Astrocyte (in vitro differentiated cells and primary cell): ENCODE measurements at regions not wholly inside any gene's neighbourhood (a gene's known extent, or its start where the extent isn't known, plus 50 kb on each side); places are given as distances from the start of the nearest gene placed in this dataset.

Source experiments
- DNase-seq: peaks from one replicate; pipeline ENCODE4 v3.0.0-alpha.2; 2010; ENCODE audit warnings: low read depth
- FAIRE-seq: peaks from 2 replicates; lab custom pipeline; 2011; peaks lifted over from hg19 to GRCh38; lab: Jason Lieb, UNC
- H2AFZ ChIP-seq: 2 replicates; pipeline ENCODE4 v1.6.0; 2012; ENCODE audit warnings: low read depth, low read length, inconsistent platforms
- H3K27ac ChIP-seq: 2 replicates; pipeline ENCODE4 v1.5.1; 2011; ENCODE audit warnings: low read depth, low read length, inconsistent platforms
- H3K27me3 ChIP-seq: 2 replicates; pipeline ENCODE4 v1.6.0; 2011; ENCODE audit warnings: low read length, inconsistent platforms; ENCODE audit not compliant: insufficient read depth
- H3K36me3 ChIP-seq: 2 replicates; pipeline ENCODE4 v1.5.1; 2011; ENCODE audit warnings: low read length, inconsistent platforms; ENCODE audit not compliant: insufficient read depth
- H3K4me1 ChIP-seq: 2 replicates; pipeline ENCODE4 v1.5.1; 2011; ENCODE audit warnings: low read length, inconsistent platforms; ENCODE audit not compliant: insufficient read depth
- H3K4me2 ChIP-seq: 2 replicates; pipeline ENCODE4 v1.6.0; 2012; ENCODE audit warnings: low read length, inconsistent platforms
- H3K4me3 ChIP-seq: 2 replicates; pipeline ENCODE4 v1.5.1; 2011; ENCODE audit warnings: low read depth, mild to moderate bottlenecking, low read length, inconsistent platforms; ENCODE audit not compliant: insufficient read depth
- H3K79me2 ChIP-seq: 2 replicates; pipeline ENCODE4 v1.6.0; 2012; ENCODE audit warnings: mild to moderate bottlenecking, low read length, inconsistent platforms; ENCODE audit not compliant: insufficient read depth
- H3K9ac ChIP-seq: 2 replicates; pipeline ENCODE4 v1.6.0; 2012; ENCODE audit warnings: mild to moderate bottlenecking, low read length, inconsistent platforms
- H3K9me3 ChIP-seq: 2 replicates; pipeline ENCODE4 v1.5.1; 2012; ENCODE audit warnings: low read depth, mild to moderate bottlenecking, low read length, inconsistent platforms; ENCODE audit not compliant: insufficient read depth
- H4K20me1 ChIP-seq: 2 replicates; pipeline ENCODE4 v1.6.0; 2012; ENCODE audit warnings: low read length, inconsistent platforms; ENCODE audit not compliant: insufficient read depth
- H3K27ac Mint-ChIP-seq: one replicate; pipeline ENCODE4 v1.8.0; 2021; ENCODE audit warnings: mild to moderate bottlenecking, mixed read lengths; ENCODE audit not compliant: unreplicated experiment
- H3K27me3 Mint-ChIP-seq: one replicate; pipeline ENCODE4 v1.8.0; 2021; ENCODE audit warnings: low read depth, mixed read lengths; ENCODE audit not compliant: unreplicated experiment
- H3K36me3 Mint-ChIP-seq: one replicate; pipeline ENCODE4 v1.8.0; 2021; ENCODE audit warnings: low read depth, mixed read lengths; ENCODE audit not compliant: unreplicated experiment
- H3K4me1 Mint-ChIP-seq: one replicate; pipeline ENCODE4 v1.8.0; 2021; ENCODE audit warnings: low read depth, mixed read lengths; ENCODE audit not compliant: unreplicated experiment
- H3K4me3 Mint-ChIP-seq: one replicate; pipeline ENCODE4 v1.8.0; 2021; ENCODE audit warnings: mild to moderate bottlenecking, moderate library complexity, mixed read lengths; ENCODE audit not compliant: unreplicated experiment
- H3K9me3 Mint-ChIP-seq: one replicate; pipeline ENCODE4 v1.8.0; 2021; ENCODE audit warnings: mild to moderate bottlenecking, mixed read lengths; ENCODE audit not compliant: unreplicated experiment
- EZH2 ChIP-seq: IDR thresholded peaks from 2 replicates; pipeline ENCODE4 v1.6.1; 2012; ENCODE audit warnings: mild to moderate bottlenecking, low read length, inconsistent platforms; ENCODE audit not compliant: insufficient read depth
- TF ChIP-seq, protein P1 (sequence below): IDR thresholded peaks from 2 replicates; pipeline ENCODE4 v1.5.1; 2011; ENCODE audit warnings: low read depth, mild to moderate bottlenecking, inconsistent platforms, low read length, moderate library complexity; ENCODE audit not compliant: insufficient read depth

DNA sequence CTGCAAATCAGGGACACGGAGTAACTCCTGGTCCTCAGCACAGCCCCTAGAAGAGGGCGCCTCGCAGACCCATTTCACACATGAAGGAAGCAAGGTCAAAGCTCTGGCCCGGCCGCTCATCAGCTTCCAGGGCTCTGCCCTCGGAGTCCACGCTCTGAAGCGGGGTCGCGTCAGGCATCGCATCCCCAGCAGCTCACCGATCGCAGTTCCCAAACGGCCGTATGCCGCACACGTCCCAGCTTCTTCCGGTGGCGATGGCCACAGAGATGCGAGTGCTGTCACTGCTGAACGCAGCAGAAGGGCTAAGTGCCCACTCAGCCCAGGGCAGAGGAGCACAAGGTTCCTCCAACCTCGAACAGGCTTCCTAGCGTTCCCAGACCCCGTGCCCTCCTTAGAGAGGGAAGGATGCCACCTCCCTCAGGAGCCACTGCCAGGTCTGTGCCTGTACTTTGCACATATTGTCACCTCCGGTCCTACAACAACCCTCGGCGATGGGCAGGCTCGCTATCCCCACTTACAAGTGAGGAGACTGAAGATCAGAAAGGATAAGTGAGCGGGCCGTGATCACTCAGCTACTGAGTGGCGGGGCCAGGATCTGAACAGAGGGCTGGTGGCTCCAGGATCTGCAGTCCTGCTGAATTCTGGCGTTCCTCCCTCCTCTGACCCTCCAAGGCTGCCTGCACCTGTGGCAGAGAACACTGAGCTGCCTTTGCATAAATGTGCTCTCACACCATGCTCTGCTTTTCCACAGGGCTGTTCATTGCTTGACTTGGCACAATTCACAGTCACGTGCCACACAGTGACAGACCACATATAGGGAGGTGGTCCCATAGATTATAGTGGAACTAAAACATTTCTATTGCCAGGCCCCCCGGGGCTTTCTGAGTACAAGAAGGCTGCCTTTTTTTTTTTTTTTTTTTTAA lies 71.4 kb downstream of the COPS8 start:
- Mint-ChIP-seq H3K4me1 (peaks cover 27% of the 10 kb centered on the region), H3K36me3 (peaks cover 6% of the 10 kb centered on the region), H3K27ac (peak overlapping the region; percentile 83), H3K4me3 (no peak overlapping the region), H3K9me3 (no peaks in the 10 kb centered on the region), H3K27me3 (no peaks in the 10 kb centered on the region)
- TF ChIP-seq, protein P1, sequence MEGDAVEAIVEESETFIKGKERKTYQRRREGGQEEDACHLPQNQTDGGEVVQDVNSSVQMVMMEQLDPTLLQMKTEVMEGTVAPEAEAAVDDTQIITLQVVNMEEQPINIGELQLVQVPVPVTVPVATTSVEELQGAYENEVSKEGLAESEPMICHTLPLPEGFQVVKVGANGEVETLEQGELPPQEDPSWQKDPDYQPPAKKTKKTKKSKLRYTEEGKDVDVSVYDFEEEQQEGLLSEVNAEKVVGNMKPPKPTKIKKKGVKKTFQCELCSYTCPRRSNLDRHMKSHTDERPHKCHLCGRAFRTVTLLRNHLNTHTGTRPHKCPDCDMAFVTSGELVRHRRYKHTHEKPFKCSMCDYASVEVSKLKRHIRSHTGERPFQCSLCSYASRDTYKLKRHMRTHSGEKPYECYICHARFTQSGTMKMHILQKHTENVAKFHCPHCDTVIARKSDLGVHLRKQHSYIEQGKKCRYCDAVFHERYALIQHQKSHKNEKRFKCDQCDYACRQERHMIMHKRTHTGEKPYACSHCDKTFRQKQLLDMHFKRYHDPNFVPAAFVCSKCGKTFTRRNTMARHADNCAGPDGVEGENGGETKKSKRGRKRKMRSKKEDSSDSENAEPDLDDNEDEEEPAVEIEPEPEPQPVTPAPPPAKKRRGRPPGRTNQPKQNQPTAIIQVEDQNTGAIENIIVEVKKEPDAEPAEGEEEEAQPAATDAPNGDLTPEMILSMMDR: no peak
- TF ChIP-seq EZH2: no peak
- Histone ChIP-seq H2AFZ (peak overlapping the region; percentile 35), H3K4me2 (peak overlapping the region; percentile 70), H3K79me2 (no peaks in the 10 kb centered on the region), H3K9me3 (no peaks in the 10 kb centered on the region), H3K27me3 (no peaks in the 10 kb centered on the region), H3K36me3 (no peaks in the 10 kb centered on the region), H3K27ac (peak overlapping the region; percentile 97), H3K4me1 (peaks cover 29% of the 10 kb centered on the region), H4K20me1 (no peaks in the 10 kb centered on the region), H3K4me3 (peak overlapping the region; percentile 1), H3K9ac (peak overlapping the region; percentile 84)
- DNase-seq: peak; percentile 54
- FAIRE-seq: no peak

DNA sequence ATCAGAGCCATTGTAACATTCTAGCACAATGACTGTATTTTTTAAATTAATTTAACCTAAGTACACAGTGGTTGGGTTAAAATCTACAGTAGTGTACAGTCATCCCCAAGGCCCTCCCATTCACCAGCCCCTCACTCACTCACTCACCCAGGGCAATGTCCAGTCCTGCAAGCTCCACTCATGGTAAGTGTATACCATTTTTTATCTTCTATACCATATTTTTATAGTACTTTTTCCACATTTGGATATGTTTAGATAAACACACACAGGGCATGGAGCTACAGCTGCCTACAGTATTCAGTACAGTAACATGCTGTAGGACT lies 72.1 kb downstream of the COPS8 start:
- H3K4me3 Mint-ChIP-seq: no peak overlapping the region
- DNase-seq (no peak), FAIRE-seq (no peak)
- Histone ChIP-seq H4K20me1 (no peaks in the 10 kb centered on the region), H2AFZ (no peak overlapping the region), H3K4me1 (peaks cover 29% of the 10 kb centered on the region), H3K9ac (no peak overlapping the region), H3K36me3 (no peaks in the 10 kb centered on the region), H3K79me2 (no peaks in the 10 kb centered on the region), H3K27me3 (no peaks in the 10 kb centered on the region), H3K27ac (peak overlapping the region; percentile 97), H3K4me3 (no peak overlapping the region), H3K9me3 (no peaks in the 10 kb centered on the region), H3K4me2 (no peak overlapping the region)
- H3K4me1 Mint-ChIP-seq: peaks cover 28% of the 10 kb centered on the region
- H3K27me3 Mint-ChIP-seq: no peaks in the 10 kb centered on the region
- H3K36me3 Mint-ChIP-seq: peaks cover 6% of the 10 kb centered on the region
- no peaks in the 10 kb centered on the region for H3K9me3 Mint-ChIP-seq
- TF ChIP-seq, protein P1: no peak
- TF ChIP-seq EZH2: no peak
- H3K27ac Mint-ChIP-seq: no peak overlapping the region

DNA sequence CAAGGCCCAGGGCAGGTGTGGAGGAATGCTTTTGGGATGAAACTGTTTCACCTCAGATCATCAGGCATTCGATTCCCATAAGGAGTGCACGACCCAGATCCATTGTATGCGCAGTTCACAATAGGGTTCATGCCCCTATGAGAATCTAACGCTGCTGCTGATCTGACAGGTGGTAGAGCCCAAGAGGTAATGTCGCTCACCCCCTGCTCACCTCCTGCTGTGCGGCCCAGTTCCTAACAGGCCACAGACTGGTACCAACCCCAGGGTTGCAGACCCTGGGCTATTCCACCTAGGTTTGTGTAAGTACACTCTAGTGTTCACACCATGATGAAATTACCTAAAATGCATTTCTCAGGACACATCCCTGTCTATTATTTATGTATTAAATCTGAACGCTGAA lies 72.5 kb downstream of the COPS8 start:
- no peaks in the 10 kb centered on the region for H3K9me3 Mint-ChIP-seq
- TF ChIP-seq, protein P1: no peak
- no peak for TF ChIP-seq EZH2
- no peak overlapping the region for H2AFZ ChIP-seq
- no peaks in the 10 kb centered on the region for H4K20me1 ChIP-seq
- FAIRE-seq (no peak), DNase-seq (no peak)
- no peaks in the 10 kb centered on the region for H3K27me3 ChIP-seq
- H3K36me3 Mint-ChIP-seq: peaks cover 6% of the 10 kb centered on the region
- H3K4me3 ChIP-seq: no peak overlapping the region
- H3K27ac ChIP-seq: peak overlapping the region; percentile 97
- H3K79me2 ChIP-seq: no peaks in the 10 kb centered on the region
- peaks cover 29% of the 10 kb centered on the region for H3K4me1 ChIP-seq
- no peak overlapping the region for H3K4me3 Mint-ChIP-seq
- H3K27ac Mint-ChIP-seq: no peak overlapping the region
- H3K27me3 Mint-ChIP-seq: no peaks in the 10 kb centered on the region
- H3K36me3 ChIP-seq: no peaks in the 10 kb centered on the region
- no peak overlapping the region for H3K4me2 ChIP-seq
- no peaks in the 10 kb centered on the region for H3K9me3 ChIP-seq
- H3K4me1 Mint-ChIP-seq: peaks cover 31% of the 10 kb centered on the region
- H3K9ac ChIP-seq: no peak overlapping the region
